Ishikawa (cell line): ENCODE measurements at regions not wholly inside any gene's neighbourhood (a gene's known extent, or its start where the extent isn't known, plus 50 kb on each side); places are given as distances from the start of the nearest gene placed in this dataset.

Experiments used
- CEBPB ChIP-seq: IDR thresholded peaks from 2 replicates; pipeline ENCODE4 v1.6.1; 2012
- EGR1 ChIP-seq: IDR thresholded peaks from 2 replicates; pipeline ENCODE4 v1.6.1; 2012
- EP300 ChIP-seq: IDR thresholded peaks from 2 replicates; pipeline ENCODE4 v1.6.1; 2012; ENCODE audit warnings: borderline replicate concordance
- REST ChIP-seq: IDR thresholded peaks from 2 replicates; pipeline ENCODE4 v1.6.1; 2012; ENCODE audit warnings: low read depth, mild to moderate bottlenecking
- YY1 ChIP-seq: IDR thresholded peaks from 2 replicates; pipeline ENCODE4 v1.6.1; 2012; ENCODE audit warnings: low read depth

- TF ChIP-seq REST (no peak), CEBPB (no peak), EGR1 (no peak), YY1 (no peak), EP300 (no peak)
Observed at GRCh38 chr15:26083457-26083856, 220.3 kb upstream of the ATP10A start.
